ENCODE measurements at regions not wholly inside any gene's neighbourhood (a gene's known extent, or its start where the extent isn't known, plus 50 kb on each side); places are given as distances from the start of the nearest gene placed in this dataset.

DNA sequence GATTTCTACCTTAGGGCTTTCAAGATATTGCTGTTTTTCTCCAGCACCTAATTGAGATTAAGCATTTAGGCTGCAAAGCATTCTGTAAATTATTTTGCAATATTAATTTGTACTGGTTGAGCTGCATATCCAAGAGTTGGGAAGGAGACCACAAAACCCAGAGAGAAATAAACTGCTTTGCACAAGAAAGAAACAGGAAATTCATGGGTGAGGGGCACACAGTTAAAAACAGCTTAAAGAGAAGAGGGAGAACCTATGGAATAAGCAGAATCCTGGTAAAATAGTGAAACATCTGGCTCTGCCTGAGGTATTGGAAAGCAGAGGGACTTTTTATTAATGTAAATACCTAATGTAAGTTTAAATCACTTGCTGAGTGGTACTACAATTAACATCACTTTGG lies 243.0 kb downstream of the TMEM167A start:
- TF ChIP-seq CTCF (conservative IDR thresholded peaks at IDR 0.05; ENCODE audit: low read depth, low read length), result no peak
- no peak for TF ChIP-seq EZH2 (IDR thresholded peaks at IDR 0.05; ENCODE audit: borderline replicate concordance, low read depth, low read length, poor library complexity, severe bottlenecking)

Data from A673 (cell line).